Endothelial cell of umbilical vein (primary cell): ENCODE measurements at regions not wholly inside any gene's neighbourhood (a gene's known extent, or its start where the extent isn't known, plus 50 kb on each side); places are given as distances from the start of the nearest gene placed in this dataset.

Experiments
- BruUV-seq: library from RNA; stranded (reverse); fragments of 400-500 nt; replicated peaks from 2 replicates; lab custom pipeline; 2021; lab: Mats Ljungman, UMichigan
- CTCF ChIA-PET: fragments of 300-600, 350-600 bp; sonication (Branson Sonifier 250); formaldehyde crosslinking; loops from one replicate; lab custom pipeline; 2021; ENCODE audit warnings: antibody characterized with exemption, inconsistent platforms; lab: Charles Lee
- POLR2A ChIA-PET: fragments of 300-600, 350-600 bp; sonication (Branson Sonifier 250); formaldehyde crosslinking; loops from one replicate; lab custom pipeline; 2021; ENCODE audit warnings: antibody characterized with exemption, inconsistent platforms; lab: Charles Lee
- DNase-seq: peaks from one replicate; pipeline ENCODE4 v3.0.0-alpha.2; 2011; ENCODE audit warnings: low read depth, low spot score
- FAIRE-seq: peaks from 2 replicates; lab custom pipeline; 2011; peaks lifted over from hg19 to GRCh38; lab: Jason Lieb, UNC
- H2AFZ ChIP-seq: 2 replicates; pipeline ENCODE4 v1.6.0; 2012; ENCODE audit warnings: low read depth, low read length, control low read depth, inconsistent platforms
- H3K27ac ChIP-seq: 2 replicates; pipeline ENCODE4 v1.5.1; 2011; ENCODE audit warnings: low read depth, mild to moderate bottlenecking, control low read depth, low read length, moderate library complexity; ENCODE audit not compliant: insufficient read depth
- H3K27me3 ChIP-seq, 2 experiments: 2 replicates each; pipeline versions ENCODE4 v1.6.0 to v1.6.1; 2011; ENCODE audit warnings: low read length in 2 of 2, mixed read lengths in 1 of 2; ENCODE audit not compliant: control insufficient read depth in 2 of 2, insufficient read depth in 2 of 2
- H3K36me3 ChIP-seq, 2 experiments: 2 replicates in 1 of 2; 3 replicates in 1 of 2; pipeline ENCODE4 v1.5.1; 2011; ENCODE audit warnings: low read length in 2 of 2, mild to moderate bottlenecking in 1 of 2, moderate library complexity in 1 of 2; ENCODE audit not compliant: control insufficient read depth in 2 of 2, insufficient read depth in 2 of 2; ENCODE audit errors: extremely low read depth in 1 of 2
- H3K4me1 ChIP-seq: 3 replicates; pipeline ENCODE4 v1.5.1; 2011; ENCODE audit warnings: mild to moderate bottlenecking, low read length; ENCODE audit not compliant: control insufficient read depth, insufficient read depth; ENCODE audit errors: extremely low read depth
- H3K4me2 ChIP-seq: 2 replicates; pipeline ENCODE4 v1.6.1; 2011; ENCODE audit warnings: low read length, control low read depth, mixed read lengths; ENCODE audit not compliant: insufficient read depth
- H3K4me3 ChIP-seq, 3 experiments: fragments of 200-600 bp in 1 of 3; sonication (generic), shearing (Covaris generic) in 1 of 3; replicated peaks in 1 of 3; 2 replicates each; pipeline ENCODE4 v1.5.1; 2011 to 2016; ENCODE audit warnings: control low read depth in 3 of 3, low read length in 3 of 3, mild to moderate bottlenecking in 2 of 3, inconsistent platforms in 1 of 3, low read depth in 1 of 3, moderate library complexity in 1 of 3; ENCODE audit not compliant: insufficient read depth in 1 of 3
- H3K79me2 ChIP-seq: 2 replicates; pipeline ENCODE4 v1.6.0; 2012; ENCODE audit warnings: low read length, inconsistent platforms; ENCODE audit not compliant: control insufficient read depth, insufficient read depth
- H3K9ac ChIP-seq: replicated peaks from 2 replicates; pipeline ENCODE3; 2011; ENCODE audit warnings: low read length, control low read depth; ENCODE audit not compliant: insufficient read depth; ENCODE audit errors: extremely low read depth
- H3K9me1 ChIP-seq: replicated peaks from 3 replicates; pipeline ENCODE4 v1.6.0; 2011; ENCODE audit warnings: mild to moderate bottlenecking, low read length; ENCODE audit not compliant: control insufficient read depth, insufficient read depth; ENCODE audit errors: extremely low read depth
- H3K9me3 ChIP-seq: replicated peaks from 2 replicates; pipeline ENCODE4 v1.5.1; 2012; ENCODE audit warnings: low read length, inconsistent platforms; ENCODE audit not compliant: control insufficient read depth, insufficient read depth
- H4K20me1 ChIP-seq: replicated peaks from 2 replicates; pipeline ENCODE3; 2011; ENCODE audit warnings: mild to moderate bottlenecking, low read length; ENCODE audit not compliant: control insufficient read depth, insufficient read depth; ENCODE audit errors: extremely low read depth
- CTCF ChIP-seq, 2 donors: IDR thresholded peaks; 1 replicate in 1 of 2; 2 replicates in 1 of 2; pipeline ENCODE4 v1.5.1; 2011; ENCODE audit warnings: low read length in 2 of 2, mild to moderate bottlenecking in 2 of 2, moderate library complexity in 2 of 2, control low read depth in 1 of 2, inconsistent platforms in 1 of 2, low read depth in 1 of 2; ENCODE audit not compliant: insufficient read depth in 1 of 2; ENCODE audit errors: extremely low read depth in 1 of 2
- EZH2 ChIP-seq: IDR thresholded peaks from 2 replicates; pipeline ENCODE4 v1.6.1; 2012; ENCODE audit warnings: borderline replicate concordance, low read depth, mild to moderate bottlenecking, moderate library complexity, low read length, inconsistent platforms; ENCODE audit not compliant: severe bottlenecking
- GATA2 ChIP-seq: IDR thresholded peaks from 2 replicates; pipeline ENCODE4 v1.7.0; 2011; ENCODE audit warnings: low read depth, mild to moderate bottlenecking, moderate library complexity, mixed read lengths, low read length; ENCODE audit not compliant: insufficient read length, insufficient read depth
- JUN ChIP-seq: IDR thresholded peaks from 2 replicates; pipeline ENCODE4 v1.6.1; 2011; ENCODE audit warnings: borderline replicate concordance, low read depth; ENCODE audit not compliant: insufficient read length, insufficient read depth
- MAX ChIP-seq: IDR thresholded peaks from 2 replicates; pipeline ENCODE4 v1.6.1; 2011; ENCODE audit not compliant: insufficient read depth, insufficient read length
- MYC ChIP-seq: IDR thresholded peaks from one replicate; pipeline ENCODE4 v1.6.1; 2011; ENCODE audit warnings: mild to moderate bottlenecking, low read depth, low read length
- dilution Hi-C: fragments of 300-500 bp; cut with MboI; formaldehyde crosslinking; loops from one replicate; pipeline ENCODE4 v1.15.0; 2019; ENCODE audit warnings: low sequenced_read_pairs; ENCODE audit not compliant: extremely low pct_ligation_motif_present
- intact Hi-C: fragments of 100-400 bp; cut with micrococcal nuclease; formaldehyde crosslinking; loops from one replicate; pipeline ENCODE4 v1.10.0; 2022

GRCh38 chr12:118741194-118741593 is 240.1 kb upstream of the SRRM4 start:
- ChIA-PET CTCF (no interaction called here), POLR2A (no interaction called here)
- intact Hi-C loops (no loop called here), dilution Hi-C loops (no loop called here)
- H3K9me1 ChIP-seq, result no peaks in the 10 kb centered on the region
- no peak overlapping the region for H3K9ac ChIP-seq
- H3K27ac ChIP-seq, result no peak overlapping the region
- no peaks in the 10 kb centered on the region for H3K36me3 ChIP-seq
- no peak overlapping the region for H3K4me3 ChIP-seq
- no peaks in the 10 kb centered on the region for H3K9me3 ChIP-seq
- H4K20me1 ChIP-seq, result no peaks in the 10 kb centered on the region
- no peak for FAIRE-seq
- no peak overlapping the region for H2AFZ ChIP-seq
- BruUV-seq, result no TSS peak
- no peaks in the 10 kb centered on the region for H3K79me2 ChIP-seq
- TF ChIP-seq EZH2 (no peak), JUN (no peak), MYC (no peak)
- no peak for DNase-seq
- H3K4me2 ChIP-seq, result no peak overlapping the region
- H3K4me1 ChIP-seq, result no peaks in the 10 kb centered on the region
- no peaks in the 10 kb centered on the region for H3K27me3 ChIP-seq

GRCh38 chr12:118742431-118742830 is 238.9 kb upstream of the SRRM4 start:
- H3K9ac ChIP-seq, result no peak overlapping the region
- H3K27ac ChIP-seq, result no peak overlapping the region
- no peak for DNase-seq
- intact Hi-C loops (no loop called here), dilution Hi-C loops (no loop called here)
- H4K20me1 ChIP-seq, result no peaks in the 10 kb centered on the region
- H3K4me1 ChIP-seq, result no peaks in the 10 kb centered on the region
- no peak for FAIRE-seq
- no peaks in the 10 kb centered on the region for H3K9me1 ChIP-seq
- TF ChIP-seq CTCF (IDR thresholded peaks at IDR 0.05; ENCODE audit: extremely low read depth in 1 of 2, insufficient read depth in 1 of 2, low read depth in 1 of 2, low read length in 2 of 2) (no peak), MAX (no peak), JUN (no peak), GATA2 (no peak), MYC (no peak), EZH2 (no peak)
- H3K79me2 ChIP-seq, result no peaks in the 10 kb centered on the region
- no peak overlapping the region for H3K4me3 ChIP-seq
- no TSS peak for BruUV-seq
- ChIA-PET POLR2A (no interaction called here), CTCF (no interaction called here)
- no peaks in the 10 kb centered on the region for H3K36me3 ChIP-seq
- H3K4me2 ChIP-seq, result no peak overlapping the region
- H3K9me3 ChIP-seq, result no peaks in the 10 kb centered on the region
- no peaks in the 10 kb centered on the region for H3K27me3 ChIP-seq
- H2AFZ ChIP-seq, result no peak overlapping the region
